GM23338 (cell line): ENCODE measurements at regions not wholly inside any gene's neighbourhood (a gene's known extent, or its start where the extent isn't known, plus 50 kb on each side); places are given as distances from the start of the nearest gene placed in this dataset.
"Not testable (repeated sequence)": the region's sequence is repeated elsewhere in the genome, so short reads cannot be mapped to it uniquely, and the experiment has no call there.

Source experiments
- ATAC-seq: fragments of 200-7000 bp; cut with Tn5 transposase; 3 replicates; pipeline ENCODE4 v1.9.1; 2020
- DNase-seq: peaks from one replicate; pipeline ENCODE4 v3.0.0-alpha.2; 2015; ENCODE audit warnings: low spot score
- H2AFZ ChIP-seq: fragments of 200-600 bp; sonication (generic); 2 replicates; pipeline ENCODE4 v1.8.0; 2016; ENCODE audit warnings: antibody characterized with exemption, mild to moderate bottlenecking, moderate library complexity
- H3F3A ChIP-seq: fragments of 200-600 bp; sonication (generic); replicated peaks from 2 replicates; pipeline ENCODE4 v1.8.0; 2017; ENCODE audit warnings: antibody characterized with exemption, mixed run types, low read depth
- H3K27ac ChIP-seq: fragments of 200-600 bp; sonication (generic); 2 replicates; pipeline ENCODE4 v1.6.1; 2016; ENCODE audit warnings: low read depth
- H3K27me3 ChIP-seq: fragments of 200-600 bp; sonication (generic); 2 replicates; pipeline ENCODE4 v1.8.0; 2016; ENCODE audit warnings: mild to moderate bottlenecking, mixed run types, moderate library complexity; ENCODE audit not compliant: insufficient read depth
- H3K36me3 ChIP-seq: fragments of 200-600 bp; sonication (generic); 2 replicates; pipeline ENCODE4 v1.8.0; 2016; ENCODE audit warnings: mild to moderate bottlenecking; ENCODE audit not compliant: insufficient read depth
- H3K4me1 ChIP-seq: fragments of 200-600 bp; sonication (generic); 2 replicates; pipeline ENCODE4 v1.8.0; 2016; ENCODE audit warnings: mild to moderate bottlenecking, moderate library complexity; ENCODE audit not compliant: insufficient read depth
- H3K4me2 ChIP-seq: fragments of 200-600 bp; sonication (generic); 2 replicates; pipeline ENCODE4 v1.7.1; 2017; ENCODE audit warnings: mixed run types
- H3K4me3 ChIP-seq: fragments of 200-600 bp; sonication (generic); 2 replicates; pipeline ENCODE4 v1.6.1; 2016; ENCODE audit warnings: mixed run types
- H3K79me2 ChIP-seq: fragments of 200-600 bp; sonication (generic); replicated peaks from 2 replicates; pipeline ENCODE4 v1.8.0; 2017; ENCODE audit warnings: mild to moderate bottlenecking; ENCODE audit not compliant: insufficient read depth
- H3K9me2 ChIP-seq: fragments of 200-600 bp; sonication (generic); 2 replicates; pipeline ENCODE4 v1.8.0; 2017; ENCODE audit not compliant: insufficient read depth
- H4K20me1 ChIP-seq: fragments of 200-600 bp; sonication (generic); replicated peaks from 2 replicates; pipeline ENCODE4 v1.8.0; 2017; ENCODE audit warnings: mild to moderate bottlenecking; ENCODE audit not compliant: insufficient read depth
- H3K27ac Mint-ChIP-seq: 2 replicates; pipeline ENCODE4 v1.8.0; 2020; ENCODE audit warnings: inconsistent platforms, mild to moderate bottlenecking, moderate library complexity, mixed read lengths
- H3K27me3 Mint-ChIP-seq: 3 replicates; pipeline ENCODE4 v1.8.0; 2022; ENCODE audit warnings: low read depth, mild to moderate bottlenecking, moderate library complexity, mixed read lengths, inconsistent platforms; ENCODE audit not compliant: insufficient read depth, poor library complexity
- H3K36me3 Mint-ChIP-seq: 3 replicates; pipeline ENCODE4 v1.8.0; 2021; ENCODE audit warnings: low read depth, mild to moderate bottlenecking, inconsistent platforms, moderate library complexity, mixed read lengths
- H3K4me1 Mint-ChIP-seq: 3 replicates; pipeline ENCODE4 v1.8.0; 2020; ENCODE audit warnings: mild to moderate bottlenecking, inconsistent platforms, mixed read lengths
- H3K4me3 Mint-ChIP-seq: 3 replicates; pipeline ENCODE4 v1.8.0; 2021; ENCODE audit warnings: moderate library complexity, mild to moderate bottlenecking, inconsistent platforms, mixed read lengths
- H3K9me3 Mint-ChIP-seq: 3 replicates; pipeline ENCODE4 v1.8.0; 2020; ENCODE audit warnings: moderate library complexity, mild to moderate bottlenecking, inconsistent platforms, mixed read lengths

DNA sequence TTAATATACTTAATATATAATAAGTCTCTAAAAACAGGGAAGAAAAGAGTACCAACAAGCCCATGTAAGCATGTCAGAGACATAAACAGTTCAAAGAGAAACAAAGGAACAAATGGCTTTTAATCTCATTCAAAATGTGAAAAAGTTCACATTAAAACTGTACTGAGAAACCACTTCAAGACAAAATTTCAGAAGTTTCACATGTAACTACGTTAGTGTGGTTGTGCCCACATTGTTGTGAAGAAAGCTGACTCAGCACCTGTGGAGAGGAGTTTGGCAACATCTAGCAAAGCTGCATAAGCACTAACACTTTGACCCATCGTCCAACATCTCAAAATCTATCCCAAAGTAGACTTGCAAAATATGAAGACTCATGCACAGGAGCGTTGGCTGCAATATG, 82.6 kb downstream of the NAPG start:
- not testable (repeated sequence) for H3F3A ChIP-seq, H3K4me1 ChIP-seq, ATAC-seq, H3K4me2 ChIP-seq, H3K27ac Mint-ChIP-seq, H3K79me2 ChIP-seq, H3K27me3 Mint-ChIP-seq, H3K4me3 ChIP-seq, H2AFZ ChIP-seq, H4K20me1 ChIP-seq, DNase-seq, H3K4me1 Mint-ChIP-seq, H3K9me2 ChIP-seq, H3K36me3 ChIP-seq, H3K4me3 Mint-ChIP-seq, H3K27me3 ChIP-seq, H3K27ac ChIP-seq
- H3K9me3 Mint-ChIP-seq: peaks cover 16% of the 10 kb centered on the region
- H3K36me3 Mint-ChIP-seq: peaks cover 15% of the 10 kb centered on the region

DNA sequence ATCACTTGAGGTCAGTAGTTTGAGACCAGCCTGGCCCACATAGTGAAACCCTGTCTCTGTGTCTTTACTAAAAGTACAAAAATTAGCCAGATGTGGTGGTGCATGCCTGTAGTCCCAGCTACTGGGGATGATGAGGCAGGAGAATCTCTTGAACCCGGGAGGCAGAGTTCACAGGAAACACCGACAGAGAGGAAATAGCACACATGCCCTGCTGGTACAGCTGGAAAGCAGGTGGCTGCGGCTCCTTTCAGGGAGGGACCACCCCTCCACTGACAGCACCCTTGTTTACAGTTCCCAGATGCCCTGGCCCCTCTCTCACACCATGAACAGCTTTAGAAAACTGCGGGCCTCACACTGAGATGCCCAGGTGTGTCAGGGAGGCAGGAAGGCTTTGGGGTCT, 83.2 kb downstream of the NAPG start:
- not testable (repeated sequence) for H3K27ac Mint-ChIP-seq, H4K20me1 ChIP-seq, H3K36me3 ChIP-seq, H3K4me2 ChIP-seq, DNase-seq, H3K4me3 Mint-ChIP-seq, ATAC-seq, H3K27ac ChIP-seq, H3K9me2 ChIP-seq, H3K4me1 Mint-ChIP-seq, H3K4me3 ChIP-seq, H3F3A ChIP-seq, H3K36me3 Mint-ChIP-seq, H3K9me3 Mint-ChIP-seq, H3K27me3 ChIP-seq, H3K27me3 Mint-ChIP-seq, H3K4me1 ChIP-seq, H2AFZ ChIP-seq, H3K79me2 ChIP-seq

GRCh38 chr18:10613226-10613625, 87.4 kb downstream of the NAPG start:
- H3K4me1 ChIP-seq, H4K20me1 ChIP-seq, H2AFZ ChIP-seq, H3K27me3 ChIP-seq, H3F3A ChIP-seq, ATAC-seq, H3K4me3 ChIP-seq, H3K9me2 ChIP-seq, DNase-seq, H3K27ac ChIP-seq, H3K79me2 ChIP-seq, H3K4me1 Mint-ChIP-seq, H3K27ac Mint-ChIP-seq, H3K27me3 Mint-ChIP-seq, H3K4me2 ChIP-seq, H3K4me3 Mint-ChIP-seq, H3K9me3 Mint-ChIP-seq, H3K36me3 Mint-ChIP-seq, H3K36me3 ChIP-seq: not testable (repeated sequence)

- H3K4me1 ChIP-seq, H3K4me3 Mint-ChIP-seq, H3F3A ChIP-seq, DNase-seq, H3K4me3 ChIP-seq, H3K4me1 Mint-ChIP-seq, H3K9me3 Mint-ChIP-seq, H3K27ac Mint-ChIP-seq, H3K79me2 ChIP-seq, ATAC-seq, H3K27me3 ChIP-seq, H3K27me3 Mint-ChIP-seq, H4K20me1 ChIP-seq, H2AFZ ChIP-seq, H3K9me2 ChIP-seq, H3K36me3 ChIP-seq, H3K27ac ChIP-seq, H3K4me2 ChIP-seq, H3K36me3 Mint-ChIP-seq: not testable (repeated sequence)
Measured at GRCh38 chr18:10616714-10617113, 90.9 kb downstream of the NAPG start.

DNA sequence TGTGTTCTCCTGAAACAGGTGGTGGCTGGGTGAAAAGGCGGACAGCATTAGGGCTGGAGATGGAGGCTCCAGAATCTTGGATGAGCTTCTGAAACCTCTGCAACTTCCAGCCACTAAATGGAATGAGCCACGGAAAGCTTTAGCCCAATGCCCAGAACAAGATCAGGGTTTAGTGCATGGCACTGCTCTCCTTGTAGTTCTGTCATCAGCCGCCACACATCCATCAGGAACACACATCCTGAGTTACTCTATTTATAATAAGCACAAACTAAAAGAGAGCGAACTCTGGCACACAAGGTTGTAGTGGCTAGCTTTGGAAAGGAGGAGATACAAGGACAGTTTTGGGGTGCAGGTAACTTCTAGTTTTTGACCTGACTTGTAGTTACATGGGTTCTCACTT, 93.0 kb downstream of the NAPG start:
- H3F3A ChIP-seq, H3K4me2 ChIP-seq, H3K9me3 Mint-ChIP-seq, H3K27ac ChIP-seq, H3K79me2 ChIP-seq, H4K20me1 ChIP-seq, DNase-seq, H3K27ac Mint-ChIP-seq, H2AFZ ChIP-seq, H3K4me3 Mint-ChIP-seq, H3K4me1 ChIP-seq, H3K36me3 ChIP-seq, ATAC-seq, H3K27me3 Mint-ChIP-seq, H3K4me3 ChIP-seq, H3K9me2 ChIP-seq, H3K27me3 ChIP-seq, H3K36me3 Mint-ChIP-seq, H3K4me1 Mint-ChIP-seq: not testable (repeated sequence)

- H3K27ac ChIP-seq, H4K20me1 ChIP-seq, H3K27me3 Mint-ChIP-seq, H3K27me3 ChIP-seq, H3K27ac Mint-ChIP-seq, H3K79me2 ChIP-seq, H3K4me1 ChIP-seq, H3K9me2 ChIP-seq, H3K36me3 ChIP-seq, ATAC-seq, H3K9me3 Mint-ChIP-seq, H3F3A ChIP-seq, H3K4me3 ChIP-seq, H3K4me3 Mint-ChIP-seq, DNase-seq, H2AFZ ChIP-seq, H3K4me2 ChIP-seq, H3K4me1 Mint-ChIP-seq, H3K36me3 Mint-ChIP-seq: not testable (repeated sequence)
Measured at GRCh38 chr18:10619280-10619679, 93.5 kb downstream of the NAPG start.

GRCh38 chr18:10619833-10620232, 94.0 kb downstream of the NAPG start:
- H2AFZ ChIP-seq, H3K27me3 ChIP-seq, H3K4me1 ChIP-seq, H3K4me3 Mint-ChIP-seq, H3K4me3 ChIP-seq, ATAC-seq, H3F3A ChIP-seq, H3K4me2 ChIP-seq, H3K27me3 Mint-ChIP-seq, DNase-seq, H3K27ac Mint-ChIP-seq, H4K20me1 ChIP-seq, H3K9me2 ChIP-seq, H3K36me3 Mint-ChIP-seq, H3K36me3 ChIP-seq, H3K79me2 ChIP-seq, H3K4me1 Mint-ChIP-seq, H3K27ac ChIP-seq, H3K9me3 Mint-ChIP-seq: not testable (repeated sequence)
